ENCODE measurements at regions not wholly inside any gene's neighbourhood (a gene's known extent, or its start where the extent isn't known, plus 50 kb on each side); places are given as distances from the start of the nearest gene placed in this dataset.

GRCh38 chr12:65595016-65595560 is 229.2 kb upstream of the HMGA2 start:
- H3K4me3 ChIP-seq, result no peak overlapping the region
- no peaks in the 10 kb centered on the region for H3K4me1 ChIP-seq
- no peak for DNase-seq
- no peak overlapping the region for H3K27ac ChIP-seq
- H3K9me3 ChIP-seq, result no peaks in the 10 kb centered on the region
- intact Hi-C loops (cut with DNase I), result no loop called here
- H3K36me3 ChIP-seq, result no peaks in the 10 kb centered on the region
- WGBS, 2 donors, result 81 to 89% methylated on average over 8 of the region's 8 CpGs
- H3K27me3 ChIP-seq, result peaks cover 0 to 30% (median 0%) of the 10 kb centered on the region in 3 donors
- TF ChIP-seq POLR2A (IDR thresholded peaks at IDR 0.05), result no peak
- TF ChIP-seq, protein P1, sequence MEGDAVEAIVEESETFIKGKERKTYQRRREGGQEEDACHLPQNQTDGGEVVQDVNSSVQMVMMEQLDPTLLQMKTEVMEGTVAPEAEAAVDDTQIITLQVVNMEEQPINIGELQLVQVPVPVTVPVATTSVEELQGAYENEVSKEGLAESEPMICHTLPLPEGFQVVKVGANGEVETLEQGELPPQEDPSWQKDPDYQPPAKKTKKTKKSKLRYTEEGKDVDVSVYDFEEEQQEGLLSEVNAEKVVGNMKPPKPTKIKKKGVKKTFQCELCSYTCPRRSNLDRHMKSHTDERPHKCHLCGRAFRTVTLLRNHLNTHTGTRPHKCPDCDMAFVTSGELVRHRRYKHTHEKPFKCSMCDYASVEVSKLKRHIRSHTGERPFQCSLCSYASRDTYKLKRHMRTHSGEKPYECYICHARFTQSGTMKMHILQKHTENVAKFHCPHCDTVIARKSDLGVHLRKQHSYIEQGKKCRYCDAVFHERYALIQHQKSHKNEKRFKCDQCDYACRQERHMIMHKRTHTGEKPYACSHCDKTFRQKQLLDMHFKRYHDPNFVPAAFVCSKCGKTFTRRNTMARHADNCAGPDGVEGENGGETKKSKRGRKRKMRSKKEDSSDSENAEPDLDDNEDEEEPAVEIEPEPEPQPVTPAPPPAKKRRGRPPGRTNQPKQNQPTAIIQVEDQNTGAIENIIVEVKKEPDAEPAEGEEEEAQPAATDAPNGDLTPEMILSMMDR (IDR thresholded peaks at IDR 0.05), result no peak
- TF ChIP-seq EP300 (IDR thresholded peaks at IDR 0.05), result no peak
- TF ChIP-seq POLR2AphosphoS5 (IDR thresholded peaks at IDR 0.05), result no peak

DNA sequence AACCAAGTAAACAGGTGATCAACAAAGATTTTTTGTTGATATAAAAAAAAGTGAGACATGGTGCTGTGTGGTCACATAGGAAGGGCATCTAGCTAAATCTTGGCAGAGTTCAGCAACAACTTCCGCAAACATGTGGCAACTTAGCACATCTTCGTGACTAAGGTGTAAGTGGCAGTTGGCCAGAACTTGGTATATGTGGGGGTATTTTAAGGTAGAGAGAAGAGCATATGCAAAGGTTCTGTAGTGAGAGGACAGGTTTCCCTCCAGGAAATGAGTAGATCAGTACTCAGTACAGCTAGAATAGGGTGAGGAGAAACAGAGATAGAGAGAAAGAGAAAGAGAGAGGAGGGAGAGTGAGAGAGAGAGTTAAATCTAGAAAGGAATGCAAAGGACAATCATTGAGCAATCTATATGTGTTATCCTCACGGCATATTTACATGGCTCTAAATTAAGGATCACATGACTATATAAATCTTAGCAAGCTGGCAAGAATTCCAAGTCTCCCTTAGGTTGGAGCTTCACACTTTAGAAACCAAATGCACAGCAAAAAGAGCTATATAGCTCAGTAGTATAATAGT is 227.7 kb upstream of the HMGA2 start:
- no peak for DNase-seq
- no peaks in the 10 kb centered on the region for H3K4me1 ChIP-seq
- intact Hi-C loops (cut with DNase I), result no loop called here
- H3K27me3 ChIP-seq, result peaks cover 0 to 45% (median 9%) of the 10 kb centered on the region in 3 donors
- H3K4me3 ChIP-seq, result no peak overlapping the region
- no peaks in the 10 kb centered on the region for H3K36me3 ChIP-seq
- no peak for TF ChIP-seq EP300 (IDR thresholded peaks at IDR 0.05)
- TF ChIP-seq, protein P1 (IDR thresholded peaks at IDR 0.05), result no peak
- TF ChIP-seq POLR2A (IDR thresholded peaks at IDR 0.05), result no peak
- TF ChIP-seq POLR2AphosphoS5 (IDR thresholded peaks at IDR 0.05), result no peak
- H3K27ac ChIP-seq, result no peak overlapping the region
- 54 to 81% methylated on average over 3 of the region's 3 CpGs for WGBS, 2 donors
- H3K9me3 ChIP-seq, result no peaks in the 10 kb centered on the region

GRCh38 chr12:65597527-65597926 is 226.8 kb upstream of the HMGA2 start:
- intact Hi-C loops (cut with DNase I), result no loop called here
- TF ChIP-seq EP300 (IDR thresholded peaks at IDR 0.05) (no peak), POLR2AphosphoS5 (IDR thresholded peaks at IDR 0.05) (no peak), POLR2A (IDR thresholded peaks at IDR 0.05) (no peak)
- TF ChIP-seq, protein P1 (IDR thresholded peaks at IDR 0.05), result no peak
- DNase-seq, result no peak
- Histone ChIP-seq H3K27me3 (peaks cover 0 to 51% (median 9%) of the 10 kb centered on the region in 3 donors), H3K9me3 (no peaks in the 10 kb centered on the region), H3K4me1 (peaks cover 0 to under 1% (median 0%) of the 10 kb centered on the region in 4 donors), H3K36me3 (no peaks in the 10 kb centered on the region), H3K27ac (no peak overlapping the region), H3K4me3 (no peak overlapping the region)

DNA sequence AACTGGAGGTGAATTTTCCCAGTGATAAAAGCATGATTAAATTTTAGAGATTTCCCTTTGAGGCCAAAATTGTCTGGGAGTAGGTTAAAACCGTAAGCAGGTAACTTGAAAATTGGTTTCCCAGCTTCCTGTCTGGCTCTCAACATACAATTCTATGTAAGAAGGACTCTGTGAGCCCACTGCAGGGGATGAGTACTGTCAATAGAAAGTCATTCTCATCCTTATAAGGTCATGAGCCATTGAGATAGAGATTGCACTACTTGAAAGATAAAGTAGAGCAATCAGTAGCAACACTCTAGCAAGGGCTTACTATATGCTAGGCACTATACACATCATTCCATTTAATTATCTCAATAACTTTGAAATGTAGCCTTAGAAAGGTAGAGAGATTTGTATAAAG is 225.6 kb upstream of the HMGA2 start:
- H3K4me3 ChIP-seq, result no peak overlapping the region
- 90 to 94% methylated on average over 1 of the region's 1 CpG for WGBS, 2 donors

More for the DNA sequence above, 225.6 kb upstream of the HMGA2 start:
- TF ChIP-seq EP300 (IDR thresholded peaks at IDR 0.05) (no peak), POLR2AphosphoS5 (IDR thresholded peaks at IDR 0.05) (no peak), POLR2A (IDR thresholded peaks at IDR 0.05) (no peak)
- TF ChIP-seq, protein P1 (IDR thresholded peaks at IDR 0.05), result no peak
- Histone ChIP-seq H3K27me3 (peaks cover 0 to 51% (median 9%) of the 10 kb centered on the region in 3 donors), H3K27ac (no peak overlapping the region), H3K4me1 (peaks cover 0 to 12% (median 8%) of the 10 kb centered on the region in 4 donors), H3K36me3 (no peaks in the 10 kb centered on the region), H3K9me3 (no peaks in the 10 kb centered on the region)
- DNase-seq, result no peak
- intact Hi-C loops (cut with DNase I), result no loop called here

Measured in sigmoid colon (tissue), 6 donors.